NCI-H82 (cell line): ENCODE measurements at regions not wholly inside any gene's neighbourhood (a gene's known extent, or its start where the extent isn't known, plus 50 kb on each side); places are given as distances from the start of the nearest gene placed in this dataset.
"Not testable (repeated sequence)": the region's sequence is repeated elsewhere in the genome, so short reads cannot be mapped to it uniquely, and the experiment has no call there.

Experiments
- DNase-seq: peaks from one replicate; lab custom pipeline; 2025; lab: John Stamatoyannopoulos, UW

DNA sequence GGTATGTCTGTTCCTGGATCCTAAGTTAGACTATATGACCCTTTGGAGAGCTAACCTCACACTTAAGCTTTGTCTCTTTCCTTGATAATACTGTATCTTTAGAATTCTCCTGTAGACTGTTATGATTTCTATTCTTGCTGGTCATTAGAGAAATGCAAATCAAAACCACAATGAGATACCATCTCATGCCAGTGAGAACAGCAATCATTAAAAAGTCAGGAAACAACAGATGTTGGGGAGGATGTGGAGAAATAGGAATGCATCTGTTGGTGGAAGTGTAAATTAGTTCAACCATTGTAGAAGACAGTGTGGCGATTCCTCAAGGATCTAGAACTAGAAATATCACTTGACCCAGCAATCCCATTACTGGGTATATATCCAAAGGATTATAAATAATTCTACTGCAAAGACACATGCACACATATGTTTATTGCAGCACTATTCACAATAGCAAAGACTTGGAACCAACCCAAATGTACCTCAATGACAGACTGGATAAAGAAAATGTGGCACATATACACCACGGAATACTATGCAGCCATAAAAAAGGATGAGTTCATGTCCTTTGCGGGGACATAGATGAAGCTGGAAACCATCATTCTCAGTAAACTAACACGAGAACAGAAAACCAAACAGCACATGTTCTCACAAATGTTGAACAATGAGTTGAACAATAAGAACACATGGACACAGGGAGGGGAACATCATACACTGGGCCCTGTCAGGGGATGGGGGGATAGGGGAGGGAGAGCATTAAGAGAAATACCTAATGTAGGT is 867.8 kb upstream of the ADGRB3 start:
- DNase-seq, result not testable (repeated sequence)

DNA sequence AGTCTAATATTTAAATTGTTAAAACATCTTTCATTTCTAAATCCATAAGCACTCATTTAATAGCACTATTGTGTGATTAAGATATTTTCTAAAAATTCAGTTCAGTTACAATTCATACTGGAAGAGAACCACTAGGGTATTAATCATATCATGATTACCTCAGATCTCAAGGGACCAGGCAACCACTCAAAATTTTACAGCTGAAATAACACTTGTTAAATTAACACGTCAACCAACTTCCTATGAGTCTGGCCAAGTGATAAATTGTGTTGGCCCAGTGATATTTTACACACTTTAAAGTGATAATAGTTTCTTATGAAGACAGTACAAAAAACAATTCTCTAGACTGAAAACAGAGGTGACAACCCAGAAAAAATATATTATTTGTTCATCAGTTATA is 869.0 kb upstream of the ADGRB3 start:
- no peak for DNase-seq

DNA sequence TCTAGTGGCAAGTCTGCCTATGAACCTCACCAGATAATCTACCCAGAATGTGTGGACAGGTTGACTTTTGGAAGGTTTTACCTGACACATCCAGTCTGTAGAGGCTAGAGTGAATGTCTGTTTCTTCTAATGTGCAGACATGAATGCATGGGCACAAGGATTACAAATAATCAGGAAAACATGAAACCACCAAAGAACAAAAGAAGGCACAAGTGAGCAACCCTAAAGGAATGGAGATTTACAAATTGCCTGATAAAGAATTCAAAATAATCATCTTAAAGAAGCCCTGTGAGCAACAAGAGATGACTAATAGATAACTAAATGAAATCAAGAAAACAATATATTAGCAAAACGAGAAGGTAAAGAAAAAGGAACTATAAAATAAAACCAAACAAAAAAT is 876.1 kb upstream of the ADGRB3 start:
- DNase-seq, result no peak

- no peak for DNase-seq
Observed at GRCh38 chr6:67757465-67758033, 877.5 kb upstream of the ADGRB3 start.

GRCh38 chr6:67748521-67748920 is 886.6 kb upstream of the ADGRB3 start:
- no peak for DNase-seq

GRCh38 chr6:67736816-67737215 is 898.3 kb upstream of the ADGRB3 start:
- no peak for DNase-seq

- DNase-seq, result no peak
Observed at GRCh38 chr6:67736161-67736560, 898.9 kb upstream of the ADGRB3 start.

DNA sequence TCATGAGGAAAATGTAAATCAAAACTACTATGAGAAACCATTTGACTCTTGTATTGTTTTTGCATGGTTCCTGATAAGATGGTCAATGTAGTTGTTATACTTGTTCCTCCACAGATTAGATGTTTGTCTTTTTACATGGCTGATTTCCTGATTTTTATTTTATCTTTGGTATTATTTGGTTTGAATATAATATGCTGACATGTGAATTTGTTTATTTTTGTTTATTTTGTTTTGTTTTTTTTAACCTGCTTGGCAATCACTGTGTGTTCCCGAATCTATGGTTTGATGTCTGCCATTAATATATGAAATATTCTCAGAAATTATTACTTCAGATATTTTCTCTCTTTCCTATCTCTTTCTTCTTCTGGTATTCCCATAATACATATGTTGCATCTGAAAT is 899.5 kb upstream of the ADGRB3 start:
- DNase-seq, result no peak

GRCh38 chr6:67722861-67723261 is 912.2 kb upstream of the ADGRB3 start:
- no peak for DNase-seq

DNA sequence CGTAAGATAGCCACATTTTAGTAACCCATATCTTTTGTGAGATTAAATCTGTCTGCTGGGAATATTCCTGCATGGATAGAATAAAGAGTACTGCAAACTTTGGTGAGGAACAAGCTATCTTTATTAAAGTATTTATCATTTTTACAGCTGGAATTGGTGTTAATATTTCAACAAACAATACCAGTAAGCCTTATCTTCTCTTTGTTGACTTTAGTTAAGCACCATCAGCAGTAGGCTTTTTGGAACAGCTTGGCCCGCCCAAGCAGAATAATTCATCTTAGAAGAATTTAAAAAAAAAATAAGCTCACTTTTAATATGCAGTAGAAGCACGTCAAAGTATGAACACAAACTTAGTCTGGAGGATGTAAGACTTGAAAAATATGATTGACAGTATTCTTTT is 917.8 kb upstream of the ADGRB3 start:
- DNase-seq, result no peak

DNA sequence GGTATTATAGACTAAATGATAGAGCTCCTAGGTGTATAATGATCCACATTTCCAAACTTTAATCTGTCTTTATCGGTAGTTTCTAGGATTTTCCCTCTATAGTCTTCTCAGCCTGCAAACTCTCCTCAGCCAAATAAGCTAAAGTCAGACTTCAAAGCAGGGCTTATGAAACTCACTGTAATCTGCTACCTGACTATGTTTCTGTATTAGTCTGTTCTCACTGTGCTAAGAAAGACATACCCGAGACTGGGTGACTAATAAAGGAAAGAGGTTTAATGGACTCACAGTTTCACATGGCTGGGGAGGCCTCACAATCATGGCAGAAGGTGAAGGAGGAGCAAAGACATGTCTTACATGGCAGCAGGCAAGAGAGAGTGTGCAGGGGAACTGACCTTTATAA is 928.7 kb upstream of the ADGRB3 start:
- DNase-seq, result no peak

DNA sequence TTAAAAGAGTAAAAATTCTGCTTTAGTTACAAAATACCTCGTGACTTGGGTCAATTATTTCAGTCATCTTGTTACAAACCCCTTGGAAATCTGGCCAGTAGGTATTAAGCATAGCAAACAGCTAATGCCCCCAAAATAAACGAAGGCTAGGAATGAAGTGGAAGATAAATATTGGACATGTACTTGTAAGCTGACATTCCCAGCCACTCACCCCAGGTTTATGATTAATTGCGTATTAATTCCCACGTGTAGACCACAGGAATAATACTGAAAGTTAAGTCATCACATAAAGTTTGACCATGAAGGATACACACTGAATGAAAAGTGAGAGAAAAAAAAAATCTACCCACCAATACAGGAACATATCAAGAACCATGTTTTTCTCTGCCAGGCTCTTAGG is 936.5 kb upstream of the ADGRB3 start:
- DNase-seq, result no peak

- DNase-seq, result peak; percentile 11
Observed at GRCh38 chr6:67694127-67694526, 941.0 kb upstream of the ADGRB3 start.

GRCh38 chr6:67689329-67689728 is 945.8 kb upstream of the ADGRB3 start:
- no peak for DNase-seq

DNA sequence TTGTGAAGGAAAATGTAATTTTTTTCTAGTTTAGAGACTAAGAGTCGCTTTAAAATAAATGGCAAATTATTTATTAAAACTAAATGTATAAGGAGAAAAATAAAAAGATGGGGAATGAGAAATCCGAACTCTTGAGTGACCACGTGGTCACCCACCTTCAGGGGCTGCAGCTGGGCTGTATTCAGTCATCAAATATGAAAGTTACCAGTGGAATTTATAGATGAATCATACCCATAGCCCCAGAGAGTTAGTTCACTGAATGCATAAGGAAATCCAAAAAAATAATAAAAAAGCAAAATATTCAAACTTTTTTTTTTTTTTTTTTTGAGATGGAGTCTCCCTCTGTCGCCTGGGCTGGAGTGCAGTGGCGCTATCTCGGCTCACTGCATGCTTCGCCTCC is 947.7 kb upstream of the ADGRB3 start:
- no peak for DNase-seq

DNA sequence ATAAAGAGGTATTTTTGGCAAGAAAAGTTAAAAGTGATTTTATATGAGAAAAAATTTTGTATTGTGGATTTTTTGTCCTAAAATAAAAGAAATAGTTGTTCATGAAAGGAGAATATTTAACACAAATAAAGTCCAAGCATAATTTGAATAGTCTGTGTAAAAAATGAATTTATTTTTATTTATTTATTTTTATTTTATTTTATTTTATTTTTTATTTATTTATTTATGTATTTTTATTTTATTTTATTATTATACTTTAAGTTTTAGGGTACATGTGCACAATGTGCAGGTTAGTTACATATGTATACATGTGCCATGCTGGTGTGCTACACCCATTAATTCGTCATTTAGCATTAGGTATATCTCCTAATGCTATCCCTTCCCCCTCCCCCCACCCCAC is 948.9 kb upstream of the ADGRB3 start:
- not testable (repeated sequence) for DNase-seq

DNA sequence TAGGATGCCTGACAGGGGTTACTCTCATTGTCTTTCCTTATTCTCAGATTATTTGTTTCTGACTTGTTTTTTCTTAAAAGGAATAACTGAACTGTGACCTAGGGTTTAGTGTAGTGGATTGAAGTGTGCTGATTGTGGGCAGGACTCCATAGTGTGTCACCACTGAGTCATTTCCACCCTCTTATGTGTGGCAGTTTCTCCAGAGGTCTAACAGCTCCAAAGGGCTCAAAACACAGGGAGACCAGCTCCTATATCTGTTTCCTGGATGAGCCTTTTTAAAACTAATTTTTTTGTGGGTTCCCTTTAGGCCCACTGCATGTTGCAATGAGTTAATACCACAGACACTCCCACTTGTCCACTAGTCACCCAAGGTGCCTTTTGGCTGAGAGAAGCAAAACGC is 951.1 kb upstream of the ADGRB3 start:
- no peak for DNase-seq

DNA sequence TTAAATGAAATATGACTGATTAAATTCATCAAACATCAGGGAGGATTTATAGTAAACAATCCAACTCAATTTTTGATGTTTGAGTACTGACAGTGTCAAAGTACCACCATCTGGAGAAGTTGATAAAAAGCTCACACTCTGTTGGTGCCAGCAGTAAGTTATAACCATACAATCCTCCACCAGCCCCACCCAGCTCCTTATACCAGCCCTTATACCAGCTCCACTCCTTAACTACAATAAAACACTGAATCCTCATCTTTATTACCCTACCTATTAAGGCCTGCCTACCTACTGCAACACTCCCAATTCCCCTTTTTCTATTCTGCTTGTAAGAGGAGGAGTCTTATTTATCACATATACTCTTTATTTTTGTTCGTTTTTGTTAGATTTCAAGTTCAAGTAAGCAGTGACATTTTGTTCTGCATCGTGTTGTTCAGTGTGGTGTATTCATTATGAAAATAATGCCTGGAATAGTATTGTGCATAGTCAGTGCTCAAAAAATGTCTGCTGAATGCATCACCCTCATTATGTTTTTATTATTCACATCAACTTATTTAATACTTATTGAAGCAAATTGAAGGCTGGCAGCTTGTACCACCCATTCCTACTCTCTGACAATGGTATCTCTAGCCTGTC is 954.7 kb upstream of the ADGRB3 start:
- no peak for DNase-seq

- DNase-seq, result no peak
Observed at GRCh38 chr6:67679566-67680296, 955.4 kb upstream of the ADGRB3 start.

GRCh38 chr6:67676892-67677291 is 958.2 kb upstream of the ADGRB3 start:
- no peak for DNase-seq

DNA sequence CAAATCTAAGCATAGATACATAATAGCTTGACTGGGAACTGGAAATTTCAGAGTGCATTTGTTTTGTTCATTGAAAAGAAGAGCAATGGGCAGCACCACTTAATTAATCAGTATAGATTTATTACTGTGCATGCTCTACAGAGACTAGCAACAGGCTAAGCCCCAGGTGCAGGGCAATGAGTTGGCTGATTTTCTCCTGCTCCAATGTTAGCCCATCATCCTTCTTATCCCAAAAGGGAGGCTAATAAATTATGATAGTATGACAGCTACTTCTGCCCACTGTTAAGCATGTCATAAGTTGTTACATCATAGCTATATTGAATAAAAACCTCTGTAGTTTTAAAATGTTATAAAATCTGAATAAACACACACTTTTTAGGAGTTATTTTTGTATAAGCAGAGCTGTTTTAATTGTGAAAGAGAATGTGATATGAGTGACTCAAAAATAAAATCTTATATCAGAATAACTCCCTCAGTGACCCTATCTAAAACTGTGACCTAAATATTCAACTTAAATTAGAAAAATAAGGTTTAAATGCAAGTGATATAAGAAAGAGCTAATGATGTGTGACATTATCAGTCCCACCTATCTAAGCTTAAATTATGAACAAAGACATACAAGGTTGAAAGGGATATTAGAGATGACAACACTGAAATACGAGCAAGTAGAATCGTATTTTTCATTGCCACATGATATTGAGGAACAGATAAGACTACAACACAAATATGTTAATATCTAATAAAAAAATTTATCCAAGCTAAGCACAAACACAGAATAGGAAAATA is 967.3 kb upstream of the ADGRB3 start:
- peak; percentile 4 for DNase-seq
